Thyroid gland (tissue), 4 donors: ENCODE measurements at regions not wholly inside any gene's neighbourhood (a gene's known extent, or its start where the extent isn't known, plus 50 kb on each side); places are given as distances from the start of the nearest gene placed in this dataset.

Experiments used
- DNase-seq, 2 donors: peaks; one replicate each; pipeline ENCODE4 v3.0.0-alpha.2; 2019
- H3K27ac ChIP-seq, 3 donors: fragments of 200-600 bp; sonication (generic); 1 replicate in 2 of 3; 2 replicates in 1 of 3; pipeline ENCODE4 v1.5.1; 2016 to 2019; ENCODE audit warnings: mild to moderate bottlenecking in 1 of 3, moderate library complexity in 1 of 3
- H3K27me3 ChIP-seq: fragments of 200-600 bp; sonication (generic); one replicate; pipeline ENCODE4 v1.5.1; 2019
- H3K36me3 ChIP-seq, 2 donors: fragments of 200-600 bp; sonication (generic); one replicate each; pipeline ENCODE4 v1.5.1; 2016 to 2019
- H3K4me1 ChIP-seq, 2 donors: fragments of 200-600 bp; sonication (generic); one replicate each; pipeline ENCODE4 v1.5.1; 2017 to 2019
- H3K4me3 ChIP-seq, 3 donors: fragments of 200-600 bp; sonication (generic); replicated peaks in 1 of 3; 1 replicate in 2 of 3; 2 replicates in 1 of 3; pipeline ENCODE4 v1.5.1; 2016; ENCODE audit warnings: mild to moderate bottlenecking in 1 of 3
- H3K9me3 ChIP-seq: fragments of 200-600 bp; sonication (generic); one replicate; pipeline ENCODE4 v1.5.1; 2017
- CTCF ChIP-seq, 6 experiments: fragments of 200-600 bp in 3 of 6; fragments of 450-650 bp in 3 of 6; sonication (generic) in 3 of 6; IDR thresholded peaks; one replicate each; pipeline ENCODE4 v1.5.1; 2016 to 2019; ENCODE audit warnings: antibody characterized with exemption in 6 of 6, mild to moderate bottlenecking in 2 of 6, inconsistent platforms in 1 of 6, moderate library complexity in 1 of 6
- POLR2A ChIP-seq, 2 donors: fragments of 450-650 bp; IDR thresholded peaks; one replicate each; pipeline ENCODE4 v1.6.1; 2017; ENCODE audit warnings: antibody characterized with exemption in 2 of 2, mild to moderate bottlenecking in 2 of 2, moderate library complexity in 1 of 2
- WGBS, 2 donors: methylation state at CpG; one replicate each; pipeline ENCODE4 v1.1.5; 2017; 5-methylcytosine and 5-hydroxymethylcytosine counted together
- intact Hi-C: fragments of 100-400 bp; cut with DNase I; formaldehyde crosslinking; loops from one replicate; pipeline ENCODE4 v1.15.1; 2023

GRCh38 chr2:59012234-59012633 lies 771.1 kb upstream of the FANCL start:
- Histone ChIP-seq H3K36me3 (no peaks in the 10 kb centered on the region), H3K4me3 (no peak overlapping the region), H3K4me1 (no peaks in the 10 kb centered on the region), H3K9me3 (no peaks in the 10 kb centered on the region), H3K27ac (no peak overlapping the region), H3K27me3 (no peaks in the 10 kb centered on the region)
- WGBS, 2 donors = 82 to 83% methylated on average over 5 of the region's 5 CpGs
- intact Hi-C loops = no loop called here
- DNase-seq = no peak
- TF ChIP-seq CTCF (IDR thresholded peaks at IDR 0.05) = no peak
- TF ChIP-seq POLR2A (IDR thresholded peaks at IDR 0.05) = no peak

GRCh38 chr2:59008950-59009349 lies 767.8 kb upstream of the FANCL start:
- intact Hi-C loops = no loop called here
- DNase-seq = no peak

GRCh38 chr2:59005836-59006615 lies 764.9 kb upstream of the FANCL start:
- no peak for TF ChIP-seq CTCF (IDR thresholded peaks at IDR 0.05)
- no peak for TF ChIP-seq POLR2A (IDR thresholded peaks at IDR 0.05)
- no peaks in the 10 kb centered on the region for H3K27me3 ChIP-seq
- intact Hi-C loops = no loop called here
- H3K27ac ChIP-seq = no peak overlapping the region
- 69 to 70% methylated on average over 5 of the region's 5 CpGs for WGBS, 2 donors
- no peak for DNase-seq
- H3K4me3 ChIP-seq = no peak overlapping the region
- H3K4me1 ChIP-seq = no peaks in the 10 kb centered on the region
- H3K36me3 ChIP-seq = no peaks in the 10 kb centered on the region
- H3K9me3 ChIP-seq = no peaks in the 10 kb centered on the region

More at GRCh38 chr2:59008950-59009349, 767.8 kb upstream of the FANCL start:
- Histone ChIP-seq H3K4me1 (no peaks in the 10 kb centered on the region), H3K4me3 (no peak overlapping the region), H3K27ac (no peak overlapping the region), H3K36me3 (no peaks in the 10 kb centered on the region), H3K9me3 (no peaks in the 10 kb centered on the region), H3K27me3 (no peaks in the 10 kb centered on the region)
- no peak for TF ChIP-seq CTCF (IDR thresholded peaks at IDR 0.05)

- no peak overlapping the region for H3K27ac ChIP-seq
- no peaks in the 10 kb centered on the region for H3K4me1 ChIP-seq
- intact Hi-C loops = no loop called here
- no peaks in the 10 kb centered on the region for H3K9me3 ChIP-seq
- H3K27me3 ChIP-seq = no peaks in the 10 kb centered on the region
- DNase-seq = no peak
- TF ChIP-seq POLR2A (IDR thresholded peaks at IDR 0.05) (no peak), CTCF (IDR thresholded peaks at IDR 0.05) (no peak)
- H3K4me3 ChIP-seq = no peak overlapping the region
- H3K36me3 ChIP-seq = no peaks in the 10 kb centered on the region
Measured at GRCh38 chr2:59004621-59005020, 763.5 kb upstream of the FANCL start.

DNA sequence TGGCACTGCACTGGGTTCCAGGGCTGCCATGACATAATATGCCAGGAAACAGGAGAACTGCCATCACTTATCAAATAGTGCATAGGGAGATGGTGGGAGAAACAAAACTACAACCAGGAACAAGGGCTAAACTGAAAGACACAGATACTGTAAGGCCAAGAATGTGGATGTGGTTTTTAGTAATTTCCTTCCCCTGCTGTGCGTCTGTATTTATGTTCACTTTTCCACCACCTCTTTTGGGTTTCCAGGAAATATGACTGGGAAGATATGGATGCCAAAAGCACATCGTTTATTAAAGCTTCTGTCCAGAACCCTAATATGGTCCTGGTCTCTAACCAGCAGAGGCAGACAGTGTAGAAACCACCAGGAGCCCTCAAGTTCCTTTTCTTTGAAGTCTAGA lies 759.7 kb upstream of the FANCL start:
- H3K27me3 ChIP-seq = no peaks in the 10 kb centered on the region
- 53 to 83% methylated on average over 2 of the region's 2 CpGs for WGBS, 2 donors
- intact Hi-C loops = no loop called here
- no peaks in the 10 kb centered on the region for H3K9me3 ChIP-seq
- TF ChIP-seq CTCF (IDR thresholded peaks at IDR 0.05) (no peak), POLR2A (IDR thresholded peaks at IDR 0.05) (no peak)
- no peak overlapping the region for H3K4me3 ChIP-seq
- DNase-seq = no peak
- no peaks in the 10 kb centered on the region for H3K4me1 ChIP-seq
- no peaks in the 10 kb centered on the region for H3K36me3 ChIP-seq
- no peak overlapping the region for H3K27ac ChIP-seq
